Naive thymus-derived CD4-positive, alpha-beta T cell (primary cell): ENCODE measurements at regions not wholly inside any gene's neighbourhood (a gene's known extent, or its start where the extent isn't known, plus 50 kb on each side); places are given as distances from the start of the nearest gene placed in this dataset.
"Not testable (repeated sequence)": the region's sequence is repeated elsewhere in the genome, so short reads cannot be mapped to it uniquely, and the experiment has no call there.

Source experiments
- ATAC-seq: fragments of 150-1000 bp; cut with Tn5 transposase; 2 replicates; pipeline ENCODE4 v1.10.0; 2021; ENCODE audit warnings: mild to moderate bottlenecking, moderate library complexity
- CTCF ChIA-PET: fragments of 350-600 bp; sonication (Branson Sonifier 250); formaldehyde crosslinking; loops from one replicate; lab custom pipeline; 2021; ENCODE audit warnings: antibody characterized with exemption; lab: Charles Lee
- POLR2A ChIA-PET: fragments of 350-600 bp; sonication (Branson Sonifier 250); formaldehyde crosslinking; loops from one replicate; lab custom pipeline; 2021; ENCODE audit warnings: antibody characterized with exemption, inconsistent platforms; lab: Charles Lee
- DNase-seq, 9 donors: peaks; one replicate each; pipeline versions ENCODE4 v3.0.0 to v3.0.0-alpha.2; 2020 to 2022; ENCODE audit warnings: mixed read lengths in 1 of 9
- H3K27ac ChIP-seq: one replicate; pipeline ENCODE4 v1.7.0; 2013; ENCODE audit warnings: mild to moderate bottlenecking, low read depth, low read length, moderate library complexity
- H3K27me3 ChIP-seq, 2 donors: one replicate each; pipeline ENCODE4 v1.7.0; 2013; ENCODE audit warnings: low read length in 2 of 2, mild to moderate bottlenecking in 2 of 2, moderate library complexity in 2 of 2; ENCODE audit not compliant: control insufficient read depth in 2 of 2, insufficient read depth in 2 of 2
- H3K36me3 ChIP-seq, 3 experiments: 1 replicate in 2 of 3; 2 replicates in 1 of 3; pipeline ENCODE4 v1.7.0; 2013; ENCODE audit warnings: low read length in 3 of 3, mild to moderate bottlenecking in 3 of 3, moderate library complexity in 1 of 3; ENCODE audit not compliant: insufficient read depth in 3 of 3, control insufficient read depth in 2 of 3
- H3K4me1 ChIP-seq, 2 donors: one replicate each; pipeline ENCODE4 v1.7.0; 2013; ENCODE audit warnings: low read length in 2 of 2, mild to moderate bottlenecking in 2 of 2, moderate library complexity in 1 of 2; ENCODE audit not compliant: control insufficient read depth in 2 of 2, insufficient read depth in 2 of 2
- H3K4me3 ChIP-seq: 2 replicates; pipeline ENCODE4 v1.7.0; 2013; ENCODE audit warnings: mild to moderate bottlenecking, low read length
- H3K9me3 ChIP-seq, 3 experiments: 1 replicate in 2 of 3; 2 replicates in 1 of 3; pipeline ENCODE4 v1.7.0; 2013; ENCODE audit warnings: low read length in 3 of 3; ENCODE audit not compliant: control insufficient read depth in 2 of 3
- H3K27ac Mint-ChIP-seq, 9 donors: one replicate each; pipeline ENCODE4 v1.8.0; 2020 to 2022; ENCODE audit warnings: mixed read lengths in 9 of 9, mild to moderate bottlenecking in 8 of 9, moderate library complexity in 5 of 9, inconsistent platforms in 2 of 9
- H3K27me3 Mint-ChIP-seq, 5 donors: one replicate each; pipeline ENCODE4 v1.8.0; 2021 to 2022; ENCODE audit warnings: mixed read lengths in 5 of 5, mild to moderate bottlenecking in 1 of 5
- H3K36me3 Mint-ChIP-seq, 5 donors: one replicate each; pipeline ENCODE4 v1.8.0; 2020 to 2022; ENCODE audit warnings: mixed read lengths in 5 of 5, mild to moderate bottlenecking in 3 of 5, inconsistent platforms in 1 of 5
- H3K4me1 Mint-ChIP-seq, 7 donors: one replicate each; pipeline ENCODE4 v1.8.0; 2020 to 2022; ENCODE audit warnings: mixed read lengths in 7 of 7, mild to moderate bottlenecking in 3 of 7, inconsistent platforms in 1 of 7
- H3K4me3 Mint-ChIP-seq, 10 donors: one replicate each; pipeline ENCODE4 v1.8.0; 2020 to 2022; ENCODE audit warnings: mild to moderate bottlenecking in 10 of 10, mixed read lengths in 10 of 10, moderate library complexity in 6 of 10, inconsistent platforms in 2 of 10
- H3K9me3 Mint-ChIP-seq, 11 donors: one replicate each; pipeline ENCODE4 v1.8.0; 2020 to 2022; ENCODE audit warnings: mixed read lengths in 11 of 11, mild to moderate bottlenecking in 4 of 11, inconsistent platforms in 1 of 11, moderate library complexity in 1 of 11
- intact Hi-C, 2 donors: fragments of 100-400 bp; cut with micrococcal nuclease; formaldehyde crosslinking; loops; one replicate each; pipeline ENCODE4 v1.15.1; 2023

DNA sequence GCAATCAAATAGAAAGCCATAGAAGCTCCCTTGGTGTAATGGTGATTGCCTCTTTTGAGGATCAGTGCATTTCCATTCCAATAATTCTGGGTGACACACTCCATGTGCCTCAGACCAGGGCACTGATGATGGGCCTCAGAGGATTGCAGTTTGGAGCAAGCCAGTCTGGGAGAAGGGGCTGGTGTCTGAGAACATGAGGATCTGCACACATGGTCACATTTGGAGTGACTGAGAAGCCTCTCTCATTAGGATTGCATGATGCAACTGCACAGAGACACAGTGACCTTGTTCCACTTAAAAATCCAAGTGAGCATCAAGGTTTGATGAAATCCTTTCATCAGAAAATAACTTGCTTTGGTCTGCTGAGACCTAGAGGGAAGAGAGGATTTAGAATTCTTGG, 216.4 kb downstream of the ANKRD30B start:
- Histone ChIP-seq H3K4me1 (no peaks in the 10 kb centered on the region), H3K4me3 (no peak overlapping the region), H3K9me3 (no peaks in the 10 kb centered on the region), H3K36me3 (no peaks in the 10 kb centered on the region), H3K27ac (no peak overlapping the region), H3K27me3 (no peaks in the 10 kb centered on the region)
- intact Hi-C loops: no loop called here
- Mint-ChIP-seq H3K36me3 (no peaks in the 10 kb centered on the region), H3K27me3 (peaks cover 0 to 10% (median 0%) of the 10 kb centered on the region in 5 donors), H3K4me1 (no peaks in the 10 kb centered on the region), H3K27ac (no peak overlapping the region), H3K9me3 (no peaks in the 10 kb centered on the region), H3K4me3 (no peak overlapping the region)
- ChIA-PET POLR2A (no interaction called here), CTCF (no interaction called here)
- DNase-seq: no peak
- no peak for ATAC-seq

DNA sequence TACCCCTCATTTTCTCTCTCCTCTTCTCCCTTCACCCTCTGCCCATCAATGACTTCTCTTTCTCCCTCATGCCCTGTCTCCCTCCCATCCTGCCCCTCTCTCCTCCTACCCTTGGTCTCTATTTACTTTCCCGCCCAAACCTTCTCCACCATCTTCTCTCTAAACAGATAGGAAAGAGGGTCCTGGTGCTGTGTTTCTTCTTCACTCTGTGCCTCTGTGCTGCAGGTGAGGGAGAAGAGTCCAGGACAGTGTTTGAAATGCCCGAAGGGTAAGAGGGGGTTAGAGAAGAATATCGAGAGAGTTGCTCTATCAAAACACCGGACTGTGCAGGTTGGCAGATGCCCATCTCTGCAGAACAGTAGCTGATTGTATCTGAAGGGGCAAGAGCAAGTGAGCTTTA, 217.0 kb downstream of the ANKRD30B start:
- H3K36me3 ChIP-seq, H3K4me1 Mint-ChIP-seq, intact Hi-C loops, H3K27ac Mint-ChIP-seq, H3K9me3 ChIP-seq, H3K27me3 ChIP-seq, H3K4me1 ChIP-seq, H3K4me3 ChIP-seq, H3K27me3 Mint-ChIP-seq, ATAC-seq, H3K4me3 Mint-ChIP-seq, POLR2A ChIA-PET, H3K27ac ChIP-seq, H3K9me3 Mint-ChIP-seq, DNase-seq, CTCF ChIA-PET, H3K36me3 Mint-ChIP-seq: not testable (repeated sequence)

DNA sequence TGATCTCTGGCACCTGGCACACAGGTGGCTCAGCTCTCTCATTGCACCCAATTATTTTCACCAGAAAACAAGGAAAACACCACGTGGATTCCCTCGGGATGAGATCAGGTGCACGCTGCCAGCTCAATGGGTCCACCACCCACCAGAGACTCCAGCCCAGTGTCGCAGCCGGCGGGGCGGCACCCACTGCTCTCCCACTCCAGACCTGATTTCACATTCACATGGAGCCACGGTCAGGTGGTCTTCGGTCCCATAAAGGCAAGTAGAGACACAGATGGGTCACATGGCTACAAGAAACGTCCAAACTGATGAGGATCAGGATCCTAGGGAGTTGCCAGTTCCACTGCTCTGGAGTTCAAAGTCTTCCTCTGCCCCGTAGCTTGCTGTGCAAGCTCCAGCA, 217.6 kb downstream of the ANKRD30B start:
- H3K4me3 Mint-ChIP-seq: no peak overlapping the region

DNA sequence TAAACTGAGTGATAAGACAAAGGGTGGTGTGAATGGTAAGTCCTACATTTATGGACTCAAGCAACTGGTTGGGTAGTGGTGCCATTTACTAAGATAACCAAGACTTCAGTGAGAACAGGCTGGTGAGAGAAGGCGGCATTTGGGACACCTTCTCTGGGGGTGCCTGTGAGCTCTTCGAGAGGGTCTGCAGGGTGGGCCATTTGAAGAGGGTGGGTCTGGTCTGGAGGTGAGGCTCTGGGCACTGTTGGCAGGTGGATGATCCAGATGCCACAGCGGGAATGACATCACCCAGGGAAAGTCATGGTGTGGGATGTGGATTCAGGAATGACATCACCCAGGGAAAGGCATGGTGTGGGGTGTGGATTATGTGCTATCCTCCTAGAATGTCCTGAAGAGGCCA, 219.3 kb downstream of the ANKRD30B start:
- CTCF ChIA-PET, intact Hi-C loops, H3K36me3 Mint-ChIP-seq, H3K4me1 Mint-ChIP-seq, H3K4me1 ChIP-seq, H3K4me3 Mint-ChIP-seq, H3K27ac Mint-ChIP-seq, H3K9me3 Mint-ChIP-seq, H3K9me3 ChIP-seq, H3K27ac ChIP-seq, POLR2A ChIA-PET, DNase-seq, H3K36me3 ChIP-seq, H3K27me3 ChIP-seq, H3K27me3 Mint-ChIP-seq, H3K4me3 ChIP-seq: not testable (repeated sequence)
- peak; percentile 35 for ATAC-seq

More for the DNA sequence above, 217.6 kb downstream of the ANKRD30B start:
- no peaks in the 10 kb centered on the region for H3K4me1 ChIP-seq
- H3K27me3 Mint-ChIP-seq: peaks cover 0 to 2% (median 0%) of the 10 kb centered on the region in 5 donors
- H3K27ac ChIP-seq: no peak overlapping the region
- POLR2A ChIA-PET: no interaction called here
- intact Hi-C loops: no loop called here
- DNase-seq: no peak
- H3K36me3 Mint-ChIP-seq: no peaks in the 10 kb centered on the region
- CTCF ChIA-PET: no interaction called here
- no peak overlapping the region for H3K27ac Mint-ChIP-seq
- no peaks in the 10 kb centered on the region for H3K9me3 Mint-ChIP-seq
- H3K27me3 ChIP-seq: no peaks in the 10 kb centered on the region
- no peaks in the 10 kb centered on the region for H3K4me1 Mint-ChIP-seq
- H3K4me3 ChIP-seq: no peak overlapping the region
- no peaks in the 10 kb centered on the region for H3K36me3 ChIP-seq
- no peaks in the 10 kb centered on the region for H3K9me3 ChIP-seq
- no peak for ATAC-seq

DNA sequence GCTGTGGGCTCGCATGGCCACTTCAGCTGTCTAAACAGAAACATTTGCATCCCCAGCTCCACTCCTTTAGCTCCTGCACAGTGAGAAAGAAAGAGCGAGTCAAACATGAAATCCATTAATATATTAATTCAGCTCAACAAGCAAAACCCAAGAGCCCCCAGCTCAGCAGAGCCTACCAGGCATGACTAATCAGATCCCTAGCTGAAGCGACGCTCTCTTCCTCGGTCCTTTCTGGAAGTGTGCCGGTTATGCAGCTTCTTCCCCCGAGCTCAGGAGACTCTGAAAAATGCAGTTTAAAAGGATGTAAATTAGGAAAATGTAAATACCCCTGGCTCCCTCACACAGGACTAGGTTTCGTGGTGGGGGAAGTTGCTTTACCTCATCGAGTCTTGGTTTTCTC, 221.5 kb downstream of the ANKRD30B start:
- no peaks in the 10 kb centered on the region for H3K27me3 ChIP-seq
- intact Hi-C loops: no loop called here
- Mint-ChIP-seq H3K36me3 (no peaks in the 10 kb centered on the region), H3K4me1 (no peaks in the 10 kb centered on the region), H3K27ac (no peak overlapping the region), H3K9me3 (no peaks in the 10 kb centered on the region), H3K4me3 (no peak overlapping the region), H3K27me3 (no peaks in the 10 kb centered on the region)
- no peaks in the 10 kb centered on the region for H3K4me1 ChIP-seq
- H3K4me3 ChIP-seq: no peak overlapping the region
- H3K9me3 ChIP-seq: no peaks in the 10 kb centered on the region
- H3K27ac ChIP-seq: no peak overlapping the region
- no peaks in the 10 kb centered on the region for H3K36me3 ChIP-seq
- ATAC-seq (no peak), DNase-seq (no peak)
- POLR2A ChIA-PET: no interaction called here
- CTCF ChIA-PET: no interaction called here

DNA sequence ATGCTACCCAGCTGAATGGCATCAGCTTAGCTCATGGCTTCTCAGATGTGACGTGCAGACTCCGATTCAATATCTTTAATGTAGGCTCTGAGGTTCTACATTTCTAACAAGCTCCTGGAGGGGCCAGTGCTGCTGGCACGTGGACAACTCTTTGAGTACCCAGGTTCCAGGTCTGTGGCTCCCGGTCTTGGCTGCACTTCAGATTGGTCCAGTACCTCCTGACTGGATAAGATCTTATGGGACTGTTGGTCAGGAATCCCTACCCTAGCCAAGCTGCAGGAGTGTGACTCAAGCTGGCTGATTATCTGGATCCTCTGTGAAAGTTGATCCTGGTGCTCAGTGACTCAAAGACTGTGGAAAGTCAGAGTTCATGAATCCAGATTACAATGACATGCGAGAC, 222.1 kb downstream of the ANKRD30B start:
- intact Hi-C loops: no loop called here
- POLR2A ChIA-PET: no interaction called here
- Histone ChIP-seq H3K4me3 (no peak overlapping the region), H3K36me3 (no peaks in the 10 kb centered on the region), H3K27me3 (no peaks in the 10 kb centered on the region), H3K27ac (no peak overlapping the region), H3K9me3 (no peaks in the 10 kb centered on the region), H3K4me1 (no peaks in the 10 kb centered on the region)
- H3K9me3 Mint-ChIP-seq: no peaks in the 10 kb centered on the region
- no peak for DNase-seq
- no peaks in the 10 kb centered on the region for H3K4me1 Mint-ChIP-seq
- H3K27ac Mint-ChIP-seq: no peak overlapping the region
- ATAC-seq: no peak
- CTCF ChIA-PET: no interaction called here
- H3K36me3 Mint-ChIP-seq: no peaks in the 10 kb centered on the region
- no peak overlapping the region for H3K4me3 Mint-ChIP-seq
- H3K27me3 Mint-ChIP-seq: no peaks in the 10 kb centered on the region

DNA sequence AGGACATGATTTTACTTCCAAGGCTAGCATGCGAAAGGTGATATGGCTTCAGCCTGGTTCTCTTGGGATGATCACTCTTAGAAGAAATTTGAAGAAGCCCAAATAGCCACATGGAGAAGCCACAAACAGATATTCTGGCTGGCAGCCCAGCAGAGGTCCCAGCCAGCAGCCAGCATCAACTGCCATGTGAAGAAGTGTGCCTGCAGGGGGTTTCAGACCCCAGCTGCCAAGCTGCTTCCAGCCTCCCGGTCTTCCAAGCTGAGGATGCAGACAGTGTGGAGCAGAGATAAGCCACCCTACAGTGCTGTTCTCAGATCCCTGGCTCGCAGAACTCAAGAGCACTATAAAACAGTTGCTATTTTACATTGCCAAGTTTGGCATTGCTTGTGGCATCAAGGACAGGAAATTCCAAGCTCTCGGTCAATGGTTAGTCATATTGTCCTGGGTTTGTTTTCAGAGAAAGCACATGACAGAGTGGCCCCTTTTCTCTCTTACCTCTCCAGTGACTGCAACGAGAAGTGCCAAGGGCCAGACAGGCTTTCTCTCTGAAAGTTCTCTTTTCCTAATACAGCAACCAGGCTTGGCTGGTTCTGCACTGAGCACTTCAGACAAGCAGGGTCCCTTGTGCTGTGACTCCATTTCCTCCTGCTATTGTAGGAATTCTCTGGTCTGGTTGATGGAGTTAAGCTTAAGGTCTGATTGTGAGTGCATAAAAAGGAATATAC, 223.7 kb downstream of the ANKRD30B start:
- no peak for DNase-seq
- no peaks in the 10 kb centered on the region for H3K4me1 ChIP-seq
- H3K27me3 ChIP-seq: no peaks in the 10 kb centered on the region
- intact Hi-C loops: no loop called here
- H3K9me3 ChIP-seq: no peaks in the 10 kb centered on the region
- Mint-ChIP-seq H3K27ac (no peak overlapping the region), H3K4me3 (no peak overlapping the region), H3K27me3 (peaks cover 0 to under 1% (median 0%) of the 10 kb centered on the region in 5 donors), H3K4me1 (no peaks in the 10 kb centered on the region), H3K36me3 (no peaks in the 10 kb centered on the region), H3K9me3 (no peaks in the 10 kb centered on the region)
- no peaks in the 10 kb centered on the region for H3K36me3 ChIP-seq
- CTCF ChIA-PET: no interaction called here
- H3K4me3 ChIP-seq: no peak overlapping the region
- ATAC-seq: no peak
- POLR2A ChIA-PET: no interaction called here
- H3K27ac ChIP-seq: no peak overlapping the region
